Peyer's patch (tissue), 4 donors: ENCODE measurements at regions not wholly inside any gene's neighbourhood (a gene's known extent, or its start where the extent isn't known, plus 50 kb on each side); places are given as distances from the start of the nearest gene placed in this dataset.

Experiments
- DNase-seq, 3 donors: peaks; one replicate each; pipeline ENCODE4 v3.0.0-alpha.2; 2017 to 2019
- H3K27ac ChIP-seq, 4 donors: fragments of 200-600 bp; sonication (generic); one replicate each; pipeline ENCODE4 v1.5.1; 2016 to 2019
- H3K27me3 ChIP-seq, 2 donors: fragments of 200-600 bp; sonication (generic); one replicate each; pipeline ENCODE4 v1.5.1; 2019
- H3K36me3 ChIP-seq, 3 donors: fragments of 200-600 bp; sonication (generic); one replicate each; pipeline ENCODE4 v1.5.1; 2016 to 2019
- H3K4me1 ChIP-seq, 4 donors: fragments of 200-600 bp; sonication (generic); one replicate each; pipeline ENCODE4 v1.5.1; 2016 to 2019
- H3K4me3 ChIP-seq, 4 donors: fragments of 200-600 bp; sonication (generic); 1 replicate in 3 of 4; 2 replicates in 1 of 4; pipeline ENCODE4 v1.5.1; 2016 to 2019; ENCODE audit warnings: mild to moderate bottlenecking in 1 of 4
- H3K9me3 ChIP-seq, 4 donors: fragments of 200-600 bp; sonication (generic); one replicate each; pipeline ENCODE4 v1.5.1; 2016 to 2019; ENCODE audit warnings: mild to moderate bottlenecking in 1 of 4
- CTCF ChIP-seq, 6 experiments: fragments of 450-650 bp in 4 of 6; fragments of 200-600 bp in 2 of 6; sonication (generic) in 1 of 6; IDR thresholded peaks; one replicate each; pipeline ENCODE4 v1.5.1; 2017 to 2019; ENCODE audit warnings: antibody characterized with exemption in 6 of 6, mild to moderate bottlenecking in 3 of 6, moderate library complexity in 1 of 6
- POLR2A ChIP-seq, 2 donors: fragments of 450-650 bp; IDR thresholded peaks; one replicate each; pipeline ENCODE4 v1.5.1; 2017; ENCODE audit warnings: antibody characterized with exemption in 2 of 2, mild to moderate bottlenecking in 2 of 2, moderate library complexity in 2 of 2

- Histone ChIP-seq H3K4me3 (no peak overlapping the region), H3K36me3 (no peaks in the 10 kb centered on the region), H3K9me3 (no peaks in the 10 kb centered on the region), H3K4me1 (no peaks in the 10 kb centered on the region), H3K27me3 (no peaks in the 10 kb centered on the region), H3K27ac (no peak overlapping the region)
- DNase-seq, result no peak
- no peak for TF ChIP-seq CTCF (IDR thresholded peaks at IDR 0.05)
- no peak for TF ChIP-seq POLR2A (IDR thresholded peaks at IDR 0.05)
Observed at GRCh38 chr3:135618123-135618522, 347.4 kb upstream of the PPP2R3A start.

GRCh38 chr3:135621184-135621920 lies 344.2 kb upstream of the PPP2R3A start:
- no peak overlapping the region for H3K4me3 ChIP-seq
- DNase-seq, result no peak
- no peaks in the 10 kb centered on the region for H3K27me3 ChIP-seq
- H3K36me3 ChIP-seq, result no peaks in the 10 kb centered on the region
- no peaks in the 10 kb centered on the region for H3K9me3 ChIP-seq
- H3K27ac ChIP-seq, result no peak overlapping the region
- H3K4me1 ChIP-seq, result no peaks in the 10 kb centered on the region
- TF ChIP-seq CTCF (IDR thresholded peaks at IDR 0.05), result no peak
- no peak for TF ChIP-seq POLR2A (IDR thresholded peaks at IDR 0.05)

- Histone ChIP-seq H3K27ac (no peak overlapping the region), H3K36me3 (no peaks in the 10 kb centered on the region), H3K4me1 (no peaks in the 10 kb centered on the region), H3K4me3 (no peak overlapping the region), H3K27me3 (no peaks in the 10 kb centered on the region), H3K9me3 (no peaks in the 10 kb centered on the region)
- DNase-seq, result no peak
- no peak for TF ChIP-seq POLR2A (IDR thresholded peaks at IDR 0.05)
- TF ChIP-seq CTCF (IDR thresholded peaks at IDR 0.05), result no peak
Observed at GRCh38 chr3:135622215-135622614, 343.3 kb upstream of the PPP2R3A start.

- Histone ChIP-seq H3K9me3 (no peaks in the 10 kb centered on the region), H3K27ac (no peak overlapping the region), H3K36me3 (no peaks in the 10 kb centered on the region), H3K4me3 (no peak overlapping the region), H3K27me3 (no peaks in the 10 kb centered on the region), H3K4me1 (no peaks in the 10 kb centered on the region)
- no peak for DNase-seq
- no peak for TF ChIP-seq CTCF (IDR thresholded peaks at IDR 0.05)
- TF ChIP-seq POLR2A (IDR thresholded peaks at IDR 0.05), result no peak
Observed at GRCh38 chr3:135622656-135623055, 342.9 kb upstream of the PPP2R3A start.

- Histone ChIP-seq H3K4me1 (no peaks in the 10 kb centered on the region), H3K27me3 (no peaks in the 10 kb centered on the region), H3K27ac (no peak overlapping the region), H3K4me3 (no peak overlapping the region), H3K36me3 (no peaks in the 10 kb centered on the region), H3K9me3 (no peaks in the 10 kb centered on the region)
- DNase-seq, result no peak
- TF ChIP-seq POLR2A (IDR thresholded peaks at IDR 0.05) (no peak), CTCF (IDR thresholded peaks at IDR 0.05) (no peak)
Observed at GRCh38 chr3:135623558-135623957, 342.0 kb upstream of the PPP2R3A start.

- no peaks in the 10 kb centered on the region for H3K36me3 ChIP-seq
- H3K4me3 ChIP-seq, result no peak overlapping the region
- no peak for DNase-seq
- H3K27ac ChIP-seq, result no peak overlapping the region
- H3K27me3 ChIP-seq, result no peaks in the 10 kb centered on the region
- H3K9me3 ChIP-seq, result no peaks in the 10 kb centered on the region
- no peaks in the 10 kb centered on the region for H3K4me1 ChIP-seq
- TF ChIP-seq POLR2A (IDR thresholded peaks at IDR 0.05) (no peak), CTCF (IDR thresholded peaks at IDR 0.05) (no peak)
Observed at GRCh38 chr3:135627057-135627456, 338.5 kb upstream of the PPP2R3A start.
